ENCODE measurements at regions not wholly inside any gene's neighbourhood (a gene's known extent, or its start where the extent isn't known, plus 50 kb on each side); places are given as distances from the start of the nearest gene placed in this dataset.

DNA sequence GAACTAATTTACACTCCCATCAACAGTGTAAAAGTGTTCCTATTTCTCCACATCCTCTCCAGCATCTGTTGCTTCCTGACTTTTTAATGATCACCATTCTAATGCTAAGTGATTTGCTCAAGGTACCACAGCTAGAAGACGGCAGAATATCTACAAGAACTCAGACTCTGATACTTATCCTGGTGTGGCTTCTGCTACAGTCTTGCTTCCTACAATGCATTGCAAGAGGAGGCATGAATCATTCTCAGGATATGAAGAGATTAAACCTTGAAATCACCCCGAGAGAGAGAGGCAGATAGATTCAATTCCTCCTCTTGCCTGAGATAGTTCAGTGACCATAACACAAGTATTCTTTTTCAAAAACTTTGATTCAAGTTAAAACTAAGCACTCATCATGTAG, 306.4 kb downstream of the TBC1D4 start:
- H3K9me3 ChIP-seq (ENCODE audit: insufficient read depth in 2 of 2, low read depth in 1 of 2, low read length in 1 of 2) = no peaks in the 10 kb centered on the region; a peak in 1 of 4 replicates
- no peak overlapping the region for H2AFZ ChIP-seq (ENCODE audit: low read length)
- no peak for DNase-seq (ENCODE audit: low read depth in 1 of 2, low spot score in 2 of 2)
- FAIRE-seq = no peak
- no peaks in the 10 kb centered on the region for H3K23me2 ChIP-seq (ENCODE audit: low read depth, low read length)
- H3K27me3 ChIP-seq (replicated peaks in 1 of 4; ENCODE audit: control insufficient read depth in 3 of 4, extremely low read depth in 1 of 4, insufficient read depth in 3 of 4, low read length in 3 of 4) = no peaks in the 10 kb centered on the region
- no peak overlapping the region for H3K56ac ChIP-seq (replicated peaks; ENCODE audit: insufficient read length, low read depth, low read length)
- no peaks in the 10 kb centered on the region for H3K4me1 ChIP-seq (replicated peaks in 1 of 4; ENCODE audit: control insufficient read depth in 3 of 4, insufficient read depth in 4 of 4, low read length in 3 of 4)
- H2BK15ac ChIP-seq (ENCODE audit: low read length) = no peak overlapping the region
- no peak overlapping the region for H3K9ac ChIP-seq (replicated peaks in 1 of 4; ENCODE audit: extremely low read depth in 1 of 4, low read depth in 3 of 4, low read length in 3 of 4)
- CTCF ChIA-PET (ENCODE audit: partially characterized antibody) = no interaction called here
- H2BK12ac ChIP-seq (ENCODE audit: low read depth, low read length) = no peak overlapping the region
- H3K79me2 ChIP-seq (ENCODE audit: control insufficient read depth in 1 of 2, insufficient read depth in 2 of 2, low read length in 2 of 2) = no peaks in the 10 kb centered on the region
- H4K91ac ChIP-seq (replicated peaks; ENCODE audit: insufficient read length, low read length) = no peak overlapping the region
- H4K5ac ChIP-seq (ENCODE audit: insufficient read length, low read depth, low read length) = no peak overlapping the region
- H2BK120ac ChIP-seq (replicated peaks; ENCODE audit: low read depth, low read length) = no peak overlapping the region
- 89% methylated on average over 2 of the region's 2 CpGs; no CpG with 5 or more reads in 1 of the 2 experiments for WGBS, 2 experiments (ENCODE audit: extremely low coverage in 1 of 2, insufficient coverage in 1 of 2, insufficient read length in 1 of 2, insufficient replicate concordance in 2 of 2, low coverage in 1 of 2, low lambda C conversion rate in 2 of 2, missing lambda C conversion rate in 1 of 2)
- no peaks in the 10 kb centered on the region for H3K36me3 ChIP-seq (ENCODE audit: control insufficient read depth in 2 of 4, insufficient read depth in 4 of 4, low read length in 3 of 4)
- H3K4ac ChIP-seq (replicated peaks; ENCODE audit: insufficient read length, low read depth, low read length) = no peak overlapping the region
- H3K4me3 ChIP-seq (ENCODE audit: extremely low read depth in 1 of 4, insufficient read depth in 2 of 4, low read depth in 3 of 4, low read length in 4 of 4) = no peak overlapping the region
- no peak overlapping the region for H2AK5ac ChIP-seq (ENCODE audit: low read depth, low read length)
- no peak overlapping the region for H3K27ac ChIP-seq (ENCODE audit: low read depth, low read length)
- H2BK5ac ChIP-seq (ENCODE audit: low read depth, low read length) = no peak overlapping the region
- H3K14ac ChIP-seq (ENCODE audit: insufficient read length) = no peak overlapping the region
- POLR2A ChIA-PET (ENCODE audit: partially characterized antibody) = no interaction called here
- no peak overlapping the region for H2BK20ac ChIP-seq (ENCODE audit: low read length)
- H4K8ac ChIP-seq (ENCODE audit: extremely low read depth, insufficient read depth, low read length) = no peak overlapping the region
- no peak overlapping the region for H3K23ac ChIP-seq (ENCODE audit: insufficient read length)
- H3K18ac ChIP-seq (ENCODE audit: extremely low read depth, low read length) = no peak overlapping the region
- no peaks in the 10 kb centered on the region for H3K79me1 ChIP-seq (ENCODE audit: low read depth, low read length)
- H4K20me1 ChIP-seq (replicated peaks in 1 of 2; ENCODE audit: control insufficient read depth in 1 of 2, insufficient read depth in 2 of 2, low read length in 2 of 2) = no peaks in the 10 kb centered on the region
- H3K4me2 ChIP-seq (ENCODE audit: insufficient read depth in 1 of 2, low read depth in 2 of 2, low read length in 2 of 2) = no peak overlapping the region
- TF ChIP-seq CBX8 (IDR thresholded peaks at IDR 0.05; ENCODE audit: borderline replicate concordance, low read depth, low read length) = no peak
- TF ChIP-seq KDM4A (IDR thresholded peaks at IDR 0.05; ENCODE audit: low read depth, low read length, severe bottlenecking) = no peak
- TF ChIP-seq, protein P1, sequence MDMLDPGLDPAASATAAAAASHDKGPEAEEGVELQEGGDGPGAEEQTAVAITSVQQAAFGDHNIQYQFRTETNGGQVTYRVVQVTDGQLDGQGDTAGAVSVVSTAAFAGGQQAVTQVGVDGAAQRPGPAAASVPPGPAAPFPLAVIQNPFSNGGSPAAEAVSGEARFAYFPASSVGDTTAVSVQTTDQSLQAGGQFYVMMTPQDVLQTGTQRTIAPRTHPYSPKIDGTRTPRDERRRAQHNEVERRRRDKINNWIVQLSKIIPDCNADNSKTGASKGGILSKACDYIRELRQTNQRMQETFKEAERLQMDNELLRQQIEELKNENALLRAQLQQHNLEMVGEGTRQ (IDR thresholded peaks at IDR 0.05; ENCODE audit: low read length) = no peak
- TF ChIP-seq POU5F1 (IDR thresholded peaks at IDR 0.05; ENCODE audit: low read depth, low read length) = no peak
- TF ChIP-seq GTF2F1 (IDR thresholded peaks at IDR 0.05; ENCODE audit: borderline replicate concordance, low read depth, low read length) = no peak
- TF ChIP-seq EZH2 (IDR thresholded peaks at IDR 0.05; ENCODE audit: low read depth, low read length, severe bottlenecking) = no peak
- no peak for TF ChIP-seq BCL11A (IDR thresholded peaks at IDR 0.05; ENCODE audit: low read depth in 2 of 2, low read length in 2 of 2)
- no peak for TF ChIP-seq TEAD4 (IDR thresholded peaks at IDR 0.05; ENCODE audit: low read depth, low read length)
- TF ChIP-seq RAD21 (IDR thresholded peaks at IDR 0.05 in 1 of 2, conservative IDR thresholded peaks at IDR 0.05 in 1 of 2; ENCODE audit: low read depth in 2 of 2, low read length in 2 of 2) = no peak
- no peak for TF ChIP-seq TCF12 (IDR thresholded peaks at IDR 0.05; ENCODE audit: low read depth, low read length)
- TF ChIP-seq EP300 (IDR thresholded peaks at IDR 0.05; ENCODE audit: borderline replicate concordance in 1 of 2, low read depth in 2 of 2, low read length in 2 of 2) = no peak
- TF ChIP-seq KDM5A (IDR thresholded peaks at IDR 0.05; ENCODE audit: low read length) = no peak
- no peak for TF ChIP-seq CBX5 (IDR thresholded peaks at IDR 0.05; ENCODE audit: low read depth, low read length)
